Mesendoderm (in vitro differentiated cells): ENCODE measurements at regions not wholly inside any gene's neighbourhood (a gene's known extent, or its start where the extent isn't known, plus 50 kb on each side); places are given as distances from the start of the nearest gene placed in this dataset.
A peak's percentile ranks its signal among the peaks of the same experiment; 100 is the strongest.

Source experiments
- DNase-seq: peaks from one replicate; pipeline ENCODE4 v3.0.0; 2013
- H2AK5ac ChIP-seq: 2 replicates; pipeline ENCODE4 v1.6.1; 2013; ENCODE audit warnings: low read length, inconsistent platforms
- H2BK120ac ChIP-seq: 2 replicates; pipeline ENCODE4 v1.6.1; 2013; ENCODE audit warnings: low read depth, mild to moderate bottlenecking, low read length, moderate library complexity, mixed read lengths
- H2BK15ac ChIP-seq: replicated peaks from 2 replicates; pipeline ENCODE4 v1.6.1; 2013; ENCODE audit warnings: low read depth, mild to moderate bottlenecking, moderate library complexity
- H2BK5ac ChIP-seq: 2 replicates; pipeline ENCODE4 v1.6.1; 2013; ENCODE audit warnings: low read length, inconsistent platforms
- H3K18ac ChIP-seq: 2 replicates; pipeline ENCODE4 v1.6.1; 2013; ENCODE audit warnings: mild to moderate bottlenecking, low read length, mixed read lengths
- H3K23ac ChIP-seq: one replicate; pipeline ENCODE4 v1.6.1; 2013; ENCODE audit warnings: low read length
- H3K27ac ChIP-seq: 2 replicates; pipeline ENCODE4 v1.5.1; 2013; ENCODE audit warnings: low read depth, mild to moderate bottlenecking, inconsistent platforms, low read length, moderate library complexity
- H3K27me3 ChIP-seq: 2 replicates; pipeline ENCODE4 v1.6.1; 2013; ENCODE audit warnings: low read length, control low read depth, mild to moderate bottlenecking, inconsistent platforms; ENCODE audit not compliant: insufficient read depth, poor library complexity
- H3K36me3 ChIP-seq: 2 replicates; pipeline ENCODE4 v1.6.1; 2013; ENCODE audit warnings: low read length, inconsistent platforms; ENCODE audit not compliant: control insufficient read depth, insufficient read depth
- H3K4ac ChIP-seq: one replicate; pipeline ENCODE4 v1.6.1; 2013; ENCODE audit warnings: low read depth, mild to moderate bottlenecking, low read length, moderate library complexity
- H3K4me1 ChIP-seq: 2 replicates; pipeline ENCODE4 v1.6.1; 2013; ENCODE audit warnings: low read depth, low read length, inconsistent platforms; ENCODE audit not compliant: control insufficient read depth
- H3K4me2 ChIP-seq: 2 replicates; pipeline ENCODE4 v1.6.1; 2013; ENCODE audit warnings: low read length
- H3K4me3 ChIP-seq: 2 replicates; pipeline ENCODE4 v1.5.1; 2013; ENCODE audit warnings: mild to moderate bottlenecking, low read length
- H3K56ac ChIP-seq: one replicate; pipeline ENCODE4 v1.6.1; 2013; ENCODE audit warnings: low read length
- H3K79me1 ChIP-seq: 2 replicates; pipeline ENCODE4 v1.6.1; 2013; ENCODE audit warnings: low read length, inconsistent platforms
- H3K79me2 ChIP-seq: 2 replicates; pipeline ENCODE4 v1.6.1; 2013; ENCODE audit warnings: mild to moderate bottlenecking, low read length; ENCODE audit not compliant: control insufficient read depth, insufficient read depth
- H3K9ac ChIP-seq: 2 replicates; pipeline ENCODE4 v1.6.1; 2013; ENCODE audit warnings: low read length, inconsistent platforms
- H4K5ac ChIP-seq: one replicate; pipeline ENCODE4 v1.6.1; 2013; ENCODE audit warnings: low read length
- H4K8ac ChIP-seq: one replicate; pipeline ENCODE4 v1.6.1; 2013; ENCODE audit warnings: low read depth, mild to moderate bottlenecking, control low read depth, low read length, moderate library complexity
- WGBS: extraction: QIAGEN DNeasy Blood & Tissue Kit; methylation state at CpG from one replicate; pipeline ENCODE4 v1.1.7; 2013; ENCODE audit warnings: low lambda C conversion rate, missing lambda C conversion rate; ENCODE audit not compliant: insufficient coverage; ENCODE audit errors: extremely low coverage; 5-methylcytosine and 5-hydroxymethylcytosine counted together

DNA sequence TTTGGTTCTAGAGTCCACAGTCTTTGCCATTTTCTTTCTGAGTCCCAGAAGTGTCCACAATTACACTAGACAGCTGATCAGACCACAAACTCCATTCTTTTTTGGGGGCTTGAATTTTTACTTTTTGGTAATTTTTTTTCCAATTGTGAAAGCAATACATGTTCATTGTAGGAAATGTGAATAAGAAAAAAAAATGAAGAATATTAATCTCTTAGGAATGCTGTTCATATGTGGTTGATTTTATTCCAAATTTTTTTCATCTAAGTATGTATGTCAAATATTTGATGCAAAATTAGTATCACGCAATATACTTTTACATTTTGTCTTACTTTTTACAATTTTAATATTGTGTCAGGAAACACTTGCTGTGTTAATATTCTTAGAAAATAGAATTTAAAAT is 76.4 kb upstream of the ETS2 start:
- no peak overlapping the region for H4K5ac ChIP-seq
- H3K27ac ChIP-seq: no peak overlapping the region
- WGBS: no CpG with 5 or more reads among the region's 1 CpG

DNA sequence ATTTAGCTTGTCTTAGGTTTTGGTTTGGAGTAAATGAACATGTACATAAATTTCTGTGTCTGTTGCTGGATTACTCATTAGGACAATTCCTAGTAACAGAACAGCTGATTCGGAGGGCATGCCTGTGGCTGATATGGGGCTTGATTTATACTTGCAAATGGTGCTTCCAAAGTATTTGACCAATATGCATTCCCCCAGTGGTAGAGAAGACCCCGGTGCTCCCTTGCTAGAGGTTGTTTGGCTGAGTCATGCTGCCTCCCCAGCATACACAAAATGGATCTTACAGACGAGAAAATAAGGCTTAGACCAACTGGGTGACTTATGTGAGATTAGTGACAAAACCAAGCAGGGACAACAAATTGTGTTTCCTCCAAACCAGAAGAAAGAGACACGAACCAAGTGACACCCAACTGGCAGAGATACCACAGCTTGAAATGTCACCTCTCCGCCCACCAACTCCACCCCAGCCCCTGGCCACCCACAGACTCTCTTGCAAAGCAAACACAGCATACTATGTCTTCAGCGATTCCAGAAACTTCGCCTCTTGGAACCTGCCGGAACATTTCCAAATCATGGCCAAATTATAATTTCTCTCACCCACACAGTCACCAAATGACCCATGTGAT is 75.9 kb upstream of the ETS2 start:
- no peaks in the 10 kb centered on the region for H3K36me3 ChIP-seq
- H3K4me2 ChIP-seq: no peak overlapping the region
- H2BK120ac ChIP-seq: no peak overlapping the region
- WGBS: no CpG with 5 or more reads among the region's 8 CpGs
- no peak overlapping the region for H3K4me3 ChIP-seq
- no peak overlapping the region for H3K9ac ChIP-seq
- H3K27me3 ChIP-seq: no peaks in the 10 kb centered on the region
- no peak overlapping the region for H4K8ac ChIP-seq
- no peaks in the 10 kb centered on the region for H3K4me1 ChIP-seq
- no peak overlapping the region for H3K27ac ChIP-seq
- no peak overlapping the region for H3K23ac ChIP-seq
- H2BK15ac ChIP-seq: no peak overlapping the region
- no peaks in the 10 kb centered on the region for H3K79me2 ChIP-seq
- H3K79me1 ChIP-seq: no peaks in the 10 kb centered on the region
- H2BK5ac ChIP-seq: no peak overlapping the region
- no peak overlapping the region for H3K56ac ChIP-seq
- peak; percentile 12 for DNase-seq
- H3K4ac ChIP-seq: no peak overlapping the region
- H2AK5ac ChIP-seq: no peak overlapping the region
- H3K18ac ChIP-seq: no peak overlapping the region
- H4K5ac ChIP-seq: no peak overlapping the region

More for the DNA sequence above, 76.4 kb upstream of the ETS2 start:
- Histone ChIP-seq H2BK120ac (no peak overlapping the region), H3K18ac (no peak overlapping the region), H3K9ac (no peak overlapping the region), H3K56ac (no peak overlapping the region), H3K4me1 (no peaks in the 10 kb centered on the region), H3K79me1 (no peaks in the 10 kb centered on the region), H3K4ac (no peak overlapping the region), H3K27me3 (no peaks in the 10 kb centered on the region), H3K36me3 (no peaks in the 10 kb centered on the region), H2BK5ac (no peak overlapping the region), H4K8ac (no peak overlapping the region), H3K4me2 (no peak overlapping the region), H2BK15ac (no peak overlapping the region), H3K79me2 (no peaks in the 10 kb centered on the region), H2AK5ac (no peak overlapping the region), H3K4me3 (no peak overlapping the region), H3K23ac (no peak overlapping the region)
- DNase-seq: no peak

GRCh38 chr21:38733972-38734546 is 71.7 kb upstream of the ETS2 start:
- Histone ChIP-seq H3K23ac (no peak overlapping the region), H3K4me2 (peak overlapping the region; percentile 98), H3K9ac (peak overlapping the region; percentile 30), H3K79me1 (no peaks in the 10 kb centered on the region), H3K4me3 (no peak overlapping the region), H3K36me3 (no peaks in the 10 kb centered on the region), H2BK15ac (no peak overlapping the region), H2BK120ac (no peak overlapping the region), H4K8ac (no peak overlapping the region), H3K4me1 (no peaks in the 10 kb centered on the region), H3K18ac (no peak overlapping the region), H2AK5ac (no peak overlapping the region), H4K5ac (no peak overlapping the region), H3K27me3 (no peaks in the 10 kb centered on the region), H3K79me2 (no peaks in the 10 kb centered on the region), H3K56ac (peak overlapping the region; percentile 51), H2BK5ac (no peak overlapping the region), H3K27ac (no peak overlapping the region), H3K4ac (peak overlapping the region; percentile 16)
- peak; percentile 82 for DNase-seq
- WGBS: no CpG with 5 or more reads among the region's 30 CpGs

GRCh38 chr21:38734646-38735365 is 70.9 kb upstream of the ETS2 start:
- no peaks in the 10 kb centered on the region for H3K79me2 ChIP-seq
- no peak for DNase-seq
- no peak overlapping the region for H3K23ac ChIP-seq
- H4K8ac ChIP-seq: no peak overlapping the region
- no peaks in the 10 kb centered on the region for H3K27me3 ChIP-seq
- no peaks in the 10 kb centered on the region for H3K36me3 ChIP-seq
- no peak overlapping the region for H2BK5ac ChIP-seq
- no peak overlapping the region for H2BK15ac ChIP-seq
- H3K4me2 ChIP-seq: no peak overlapping the region
- H3K4ac ChIP-seq: no peak overlapping the region
- no peaks in the 10 kb centered on the region for H3K79me1 ChIP-seq
- no peak overlapping the region for H3K18ac ChIP-seq
- no peak overlapping the region for H3K9ac ChIP-seq
- H2BK120ac ChIP-seq: no peak overlapping the region
- H4K5ac ChIP-seq: no peak overlapping the region
- no peak overlapping the region for H2AK5ac ChIP-seq
- no peak overlapping the region for H3K27ac ChIP-seq
- no peak overlapping the region for H3K4me3 ChIP-seq
- no CpG with 5 or more reads among the region's 8 CpGs for WGBS
- H3K56ac ChIP-seq: no peak overlapping the region
- no peaks in the 10 kb centered on the region for H3K4me1 ChIP-seq

GRCh38 chr21:38735626-38736206 is 70.0 kb upstream of the ETS2 start:
- Histone ChIP-seq H3K4me3 (no peak overlapping the region), H4K5ac (no peak overlapping the region), H3K56ac (no peak overlapping the region), H2BK15ac (no peak overlapping the region), H3K18ac (no peak overlapping the region), H3K79me1 (no peaks in the 10 kb centered on the region), H3K4me1 (no peaks in the 10 kb centered on the region), H2AK5ac (no peak overlapping the region), H3K4me2 (no peak overlapping the region), H3K23ac (no peak overlapping the region), H3K27ac (no peak overlapping the region), H3K4ac (no peak overlapping the region), H3K27me3 (no peaks in the 10 kb centered on the region), H3K79me2 (no peaks in the 10 kb centered on the region), H2BK5ac (no peak overlapping the region), H3K36me3 (no peaks in the 10 kb centered on the region), H4K8ac (no peak overlapping the region), H2BK120ac (no peak overlapping the region), H3K9ac (no peak overlapping the region)
- DNase-seq: no peak
- WGBS: no CpG with 5 or more reads among the region's 3 CpGs
